ENCODE measurements at regions not wholly inside any gene's neighbourhood (a gene's known extent, or its start where the extent isn't known, plus 50 kb on each side); places are given as distances from the start of the nearest gene placed in this dataset.
"Not testable (repeated sequence)": the region's sequence is repeated elsewhere in the genome, so short reads cannot be mapped to it uniquely, and the experiment has no call there.

DNA sequence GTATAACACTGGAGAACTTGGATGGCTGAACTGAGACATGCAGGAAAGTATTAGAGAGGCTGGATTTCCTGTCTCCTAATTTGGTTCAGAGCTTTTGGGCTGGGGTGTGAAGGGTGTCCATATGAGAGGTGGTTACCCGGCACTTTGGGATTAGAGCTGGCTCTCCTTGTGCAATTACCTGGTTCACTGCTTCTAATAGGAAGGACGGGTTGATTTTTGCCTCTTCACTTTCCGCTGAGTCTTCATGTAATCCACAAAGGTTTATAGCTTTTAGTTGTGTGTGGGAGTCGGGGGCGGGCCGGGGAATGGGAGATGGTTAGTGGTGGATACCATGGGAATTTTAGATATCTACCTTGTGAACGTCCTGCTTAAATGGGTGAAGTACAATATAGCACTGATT is 151.5 kb downstream of the BTBD3 start:
- DNase-seq (ENCODE audit: low read depth in 2 of 2): no peak

DNA sequence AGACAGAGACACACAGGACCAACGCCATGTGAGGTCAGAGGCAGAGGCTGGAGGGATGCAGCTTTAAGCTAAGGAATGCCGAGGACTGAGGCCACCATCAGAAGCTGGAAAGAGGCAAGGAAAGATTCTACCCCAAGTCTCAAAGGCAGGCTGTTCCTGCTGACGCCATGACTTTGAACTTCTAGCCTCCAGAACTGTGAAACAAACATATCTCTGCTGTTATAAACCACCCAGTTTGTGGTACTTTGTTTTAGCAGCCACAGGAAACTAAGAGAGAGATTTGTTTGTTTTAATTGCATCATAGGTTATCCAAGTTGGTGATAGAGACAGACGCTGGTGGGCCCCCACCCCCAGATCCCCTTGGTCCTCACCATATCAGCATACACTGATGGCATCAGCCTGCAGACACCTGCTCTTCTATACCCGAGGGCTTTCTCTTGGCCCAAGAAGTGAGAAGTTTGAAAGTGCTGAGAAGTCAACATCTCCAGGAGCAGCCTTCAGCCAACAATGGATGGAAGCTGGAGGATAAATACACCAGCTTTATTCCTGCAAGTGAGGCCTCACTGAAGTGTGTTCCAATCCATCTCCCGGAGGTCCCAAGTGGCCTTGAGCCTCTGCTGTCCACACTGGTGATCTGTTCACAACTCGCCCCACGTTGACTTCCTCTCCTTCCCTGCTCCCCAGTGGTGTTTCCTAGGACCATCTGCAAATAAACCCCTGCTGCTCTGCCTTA is 154.7 kb downstream of the BTBD3 start:
- DNase-seq (ENCODE audit: low read depth in 2 of 2): no peak

DNA sequence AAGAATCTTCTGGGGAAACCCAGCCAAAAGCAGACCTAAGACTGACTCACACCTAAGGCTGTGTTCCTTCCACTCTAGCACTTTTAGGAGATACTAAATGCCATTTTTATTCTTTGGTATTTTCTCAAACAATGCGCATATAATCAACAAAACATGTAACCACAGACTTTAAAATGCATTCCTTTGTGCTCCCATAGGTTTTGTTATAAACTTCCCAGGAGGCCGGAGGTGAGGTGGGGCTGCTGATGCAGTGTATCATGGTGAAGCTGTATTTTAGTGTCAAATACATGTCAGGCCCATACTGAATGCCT is 155.2 kb downstream of the BTBD3 start:
- no peak for DNase-seq (ENCODE audit: low read depth in 2 of 2)

DNA sequence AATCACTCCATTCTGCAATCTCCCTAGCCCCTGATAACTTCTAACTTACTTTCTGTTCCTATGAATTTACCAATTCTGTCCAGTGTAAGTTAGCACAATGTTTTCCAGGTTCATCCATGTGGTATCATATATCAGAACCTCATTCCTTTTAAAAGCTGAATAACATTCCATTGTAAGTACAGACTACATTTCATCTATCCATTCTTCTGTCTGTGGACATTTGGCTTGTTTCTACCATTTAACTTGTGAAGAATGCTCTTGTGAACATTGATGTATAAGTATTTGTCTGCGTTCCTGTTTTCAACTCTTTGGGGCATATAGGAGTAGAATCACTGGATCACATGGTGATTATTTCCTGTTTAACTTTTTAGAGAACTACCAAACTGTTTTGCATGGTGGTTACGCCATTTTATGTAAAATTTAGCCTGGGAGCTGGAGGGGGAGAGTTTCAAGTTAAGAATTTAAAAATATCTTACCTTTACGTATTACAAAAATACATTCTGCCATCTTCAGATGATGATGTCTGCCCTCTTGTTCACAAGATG is 156.5 kb downstream of the BTBD3 start:
- no peak for DNase-seq (ENCODE audit: low read depth in 2 of 2)

DNA sequence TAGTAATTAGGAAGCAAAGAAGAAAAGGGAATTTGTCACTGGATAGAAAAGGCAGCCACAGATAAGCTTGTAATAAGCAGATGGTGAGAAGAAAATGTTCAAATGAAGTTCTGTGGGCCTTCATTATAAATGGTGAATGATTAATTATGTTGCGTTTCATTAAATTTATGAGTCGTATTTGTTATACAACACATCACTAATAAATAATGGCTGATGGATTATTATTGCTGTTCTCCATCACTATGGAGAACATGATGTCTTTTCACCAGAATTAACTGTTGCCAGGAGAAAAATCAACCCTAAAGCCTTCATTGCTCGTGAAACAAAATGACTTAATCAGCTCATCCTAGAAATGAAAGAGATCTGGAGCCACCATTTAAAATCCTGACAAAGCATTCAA is 158.5 kb downstream of the BTBD3 start:
- DNase-seq (ENCODE audit: low read depth in 2 of 2): no peak

DNA sequence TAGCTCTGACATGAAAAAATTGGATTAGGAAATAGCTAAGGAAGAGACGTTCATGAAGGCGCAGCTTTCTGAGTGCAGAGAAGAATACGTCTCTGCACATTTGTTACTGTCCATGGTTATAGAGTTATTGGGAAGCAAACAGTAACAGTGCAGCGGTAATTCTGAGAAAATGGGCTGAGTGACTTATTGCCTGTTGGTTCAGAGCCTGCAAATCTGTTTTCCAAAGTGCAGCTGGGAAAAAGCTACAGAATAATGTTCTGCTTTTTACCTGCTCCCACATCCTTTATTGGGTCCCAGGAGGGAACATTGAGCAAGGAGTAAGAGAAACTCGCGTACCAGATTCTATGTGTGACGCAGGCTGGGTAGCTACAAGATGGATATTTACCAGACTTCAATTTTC is 160.2 kb downstream of the BTBD3 start:
- DNase-seq (ENCODE audit: low read depth in 2 of 2): no peak

DNA sequence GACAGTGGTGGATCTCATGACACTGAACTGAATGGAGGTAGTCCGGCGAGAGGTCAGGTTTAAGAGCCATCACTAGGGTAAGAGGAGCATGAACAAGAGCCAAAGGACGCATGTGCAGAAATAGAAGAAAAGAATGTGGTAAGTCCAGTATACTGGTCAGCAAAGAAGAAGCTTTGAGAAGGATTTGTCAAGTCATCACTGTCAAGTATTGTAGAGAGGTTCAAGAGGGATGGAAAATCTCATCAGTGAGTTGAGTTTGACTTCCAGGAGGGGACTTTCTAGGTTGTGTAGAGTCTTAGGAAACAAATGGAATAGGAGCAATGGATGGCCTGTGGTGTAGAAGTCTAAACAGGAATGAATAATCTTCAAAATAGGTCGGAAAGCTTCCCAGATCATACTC is 161.8 kb downstream of the BTBD3 start:
- DNase-seq (ENCODE audit: low read depth in 2 of 2): no peak

DNA sequence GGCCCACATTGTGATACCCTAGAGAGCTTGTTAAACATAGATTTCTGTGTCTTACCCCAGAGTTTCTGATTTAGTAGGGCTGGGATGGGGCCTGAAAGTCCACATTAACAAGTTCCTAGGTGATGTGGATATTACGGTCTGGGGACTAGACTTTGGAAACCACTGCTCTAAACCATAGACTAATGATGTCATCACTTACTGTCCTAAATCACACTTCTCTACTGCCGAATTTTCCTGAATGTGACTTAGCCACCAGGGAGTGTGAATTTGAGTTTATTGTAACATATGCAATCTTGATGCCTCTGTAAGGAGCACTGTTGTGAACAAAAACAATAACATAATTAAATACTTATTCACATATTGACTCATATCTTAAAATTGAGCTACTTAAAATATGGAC is 165.6 kb downstream of the BTBD3 start:
- DNase-seq (ENCODE audit: low read depth in 2 of 2): no peak

DNA sequence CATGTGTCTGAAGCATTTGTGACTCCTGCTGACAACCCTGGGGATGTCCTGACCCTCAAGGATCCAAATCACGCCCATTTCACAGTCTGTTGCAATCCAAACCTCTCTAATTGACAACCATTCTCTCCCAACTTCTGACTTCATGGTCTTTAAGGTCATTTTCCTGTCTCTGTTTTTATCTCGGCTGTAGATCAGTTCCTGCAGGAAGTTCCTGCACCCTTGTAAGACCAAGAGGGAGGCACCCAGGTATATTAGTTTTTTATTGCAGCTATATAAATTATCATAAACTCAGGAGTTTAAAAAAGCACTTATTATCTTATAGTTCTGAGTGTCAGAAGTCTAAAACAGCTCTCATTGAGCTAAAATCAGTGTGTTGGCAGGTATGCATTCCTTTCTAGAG is 166.8 kb downstream of the BTBD3 start:
- DNase-seq (ENCODE audit: low read depth in 2 of 2): no peak

DNA sequence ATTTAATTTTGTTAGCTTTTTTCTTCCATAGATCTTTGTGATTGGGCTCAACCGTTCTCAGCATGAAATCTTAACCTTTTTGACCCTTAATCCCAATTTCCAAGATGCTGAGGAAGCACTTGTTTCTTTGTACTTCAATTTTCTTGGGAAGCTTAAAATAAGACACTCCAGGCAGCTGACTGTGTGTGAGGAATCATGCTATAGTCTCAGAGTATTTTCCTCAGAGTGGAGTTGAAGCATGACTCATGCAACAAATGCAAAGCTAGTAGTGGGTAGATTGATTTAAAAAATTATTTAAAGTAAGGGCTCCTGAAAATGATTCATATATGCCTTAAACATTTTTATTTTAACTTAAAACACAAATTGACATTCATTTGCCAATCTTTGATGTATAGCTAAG is 168.7 kb downstream of the BTBD3 start:
- no peak for DNase-seq (ENCODE audit: low read depth in 2 of 2)

DNA sequence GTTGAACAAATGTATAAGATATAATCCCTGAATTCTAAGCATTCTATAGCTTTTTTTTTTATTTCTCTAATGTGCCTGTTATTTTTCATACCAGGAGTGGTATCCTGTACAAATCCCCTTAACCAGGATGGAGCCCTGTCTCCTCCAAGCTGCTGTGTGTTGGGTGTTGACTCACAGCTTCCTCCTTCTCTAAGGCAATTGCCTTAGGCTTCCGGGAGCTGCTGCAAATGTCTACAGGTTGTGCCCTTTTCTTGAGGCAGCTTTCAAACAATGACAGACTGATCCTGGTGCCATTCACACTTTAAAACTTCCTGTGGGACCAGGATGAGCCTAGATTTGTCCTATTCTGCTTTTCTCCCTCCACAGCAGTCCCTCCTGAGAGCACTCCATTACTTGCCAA is 173.2 kb downstream of the BTBD3 start:
- no peak for DNase-seq (ENCODE audit: low read depth in 2 of 2)

DNA sequence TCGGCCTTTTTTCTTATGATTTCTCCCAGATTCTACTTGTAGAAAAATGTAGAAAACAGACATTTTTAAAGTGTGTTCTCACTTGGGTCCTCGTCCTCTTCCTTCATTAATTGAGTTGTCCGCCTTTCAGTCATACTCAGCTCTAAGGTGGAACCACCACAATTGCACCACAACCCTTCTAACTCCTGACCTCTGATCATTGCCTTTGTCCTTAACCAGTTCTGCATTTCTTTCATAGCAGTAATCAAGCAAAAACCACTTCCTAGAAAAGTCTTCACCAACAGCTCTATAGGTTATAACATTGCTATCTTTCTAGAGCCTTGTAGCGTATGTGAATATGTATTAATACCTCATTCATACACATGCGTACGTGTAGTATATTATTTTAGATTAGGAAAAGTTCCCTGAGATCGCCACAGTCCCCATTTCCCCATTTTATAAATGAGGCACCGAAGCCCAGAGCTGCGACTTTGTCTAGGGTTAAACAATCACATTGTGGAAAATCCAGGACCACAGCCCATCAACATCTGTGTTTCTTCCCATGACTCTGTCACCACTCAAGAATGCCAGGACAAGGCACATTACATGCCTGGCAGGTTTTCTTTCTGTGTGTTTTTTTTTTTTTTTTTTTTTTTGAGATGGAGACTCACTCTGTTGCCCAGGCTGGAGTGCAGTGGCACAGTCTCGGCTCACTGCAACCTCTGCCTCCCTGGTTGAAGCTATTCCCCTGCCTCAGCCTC is 175.5 kb downstream of the BTBD3 start:
- no peak for DNase-seq (ENCODE audit: low read depth in 2 of 2)

DNA sequence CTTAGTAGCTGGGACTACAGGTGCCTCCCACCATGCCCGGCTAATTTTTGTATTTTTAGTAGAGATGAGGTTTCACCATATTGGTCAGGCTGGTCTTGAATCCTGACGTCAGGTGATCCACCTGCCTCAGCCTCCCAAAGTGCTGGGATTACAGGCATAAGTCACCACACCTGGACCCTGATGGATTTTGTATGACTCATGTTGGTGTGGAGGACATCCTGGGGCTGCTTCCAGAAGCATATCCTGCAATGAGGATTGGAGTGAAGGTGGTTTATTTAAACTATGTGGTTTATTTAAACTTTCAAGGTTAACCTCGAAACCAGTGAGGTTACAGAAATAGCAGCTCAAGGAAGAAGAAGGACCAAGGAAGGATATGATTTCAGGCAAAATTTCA is 176.1 kb downstream of the BTBD3 start:
- not testable (repeated sequence) for DNase-seq (ENCODE audit: low read depth in 2 of 2)

DNA sequence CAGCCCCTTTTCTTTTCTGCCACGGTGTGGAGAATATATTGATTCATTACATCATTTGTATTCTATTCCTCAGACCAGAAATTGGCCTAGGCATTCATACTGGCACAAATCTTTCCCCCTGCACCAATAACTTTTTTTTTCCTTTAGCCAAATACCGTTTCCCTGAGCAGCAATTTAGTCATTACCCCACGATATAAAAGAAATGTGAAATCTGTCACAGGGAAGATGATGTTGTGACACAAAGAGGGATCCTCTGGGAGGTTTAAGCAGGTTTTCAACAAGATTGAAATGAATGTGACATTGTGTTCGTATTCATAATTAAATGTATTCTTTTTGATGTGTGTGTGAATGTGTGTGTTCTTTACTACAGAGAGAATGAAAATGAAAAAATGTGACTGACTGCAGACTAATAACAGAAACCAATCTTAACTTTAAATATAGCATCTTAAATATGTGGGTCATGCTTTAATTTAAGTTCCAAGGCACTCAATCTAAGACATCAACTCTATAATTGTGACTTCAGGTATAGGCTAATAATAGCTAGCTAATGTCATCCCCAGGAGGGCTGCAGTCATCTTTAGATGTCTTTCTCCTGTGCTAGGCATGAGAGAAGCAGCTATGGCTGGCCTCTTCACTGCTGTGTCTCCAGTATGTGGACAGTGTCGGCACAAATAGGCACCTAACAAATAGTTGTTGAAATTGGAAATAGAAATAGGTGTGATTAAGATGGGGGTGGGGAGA is 177.7 kb downstream of the BTBD3 start:
- DNase-seq (ENCODE audit: low read depth in 2 of 2): no peak

DNA sequence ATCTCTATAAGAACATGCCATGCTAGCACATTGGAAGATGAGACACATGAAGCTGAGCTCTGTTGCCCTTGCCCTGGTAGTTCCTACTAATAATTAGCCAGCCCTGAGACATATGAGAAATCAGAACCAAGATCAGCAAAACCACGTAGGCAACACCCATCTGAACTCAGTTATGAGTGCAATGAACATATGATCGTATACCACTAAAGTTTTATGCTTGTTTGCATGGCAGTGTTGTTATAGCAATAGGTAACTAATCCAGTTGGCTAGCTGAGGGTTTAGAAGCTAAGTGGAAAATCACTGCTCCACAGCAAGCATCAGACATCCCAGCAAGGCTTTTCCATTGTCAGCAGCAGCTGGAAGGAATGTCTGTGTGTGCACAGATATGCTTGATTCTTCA is 180.7 kb downstream of the BTBD3 start:
- DNase-seq (ENCODE audit: low read depth in 2 of 2): no peak

DNA sequence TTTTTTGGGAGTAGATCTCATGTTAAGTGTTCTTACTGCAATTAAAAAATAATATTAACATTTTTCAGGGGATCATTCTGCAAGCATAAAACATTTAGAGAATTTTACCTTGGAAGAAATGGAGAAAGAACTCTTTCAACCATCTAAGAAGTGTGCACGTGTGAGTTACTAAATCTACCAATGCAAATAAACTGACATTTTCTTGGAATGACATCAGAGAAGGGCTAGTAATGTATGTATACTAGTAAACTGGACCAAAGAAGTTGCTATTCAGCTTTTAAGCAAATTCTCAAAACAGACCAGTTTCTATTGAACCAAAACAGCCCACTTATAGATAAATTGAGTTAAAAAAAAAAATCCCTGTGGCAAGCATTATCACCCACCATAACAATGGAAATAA is 191.2 kb downstream of the BTBD3 start:
- DNase-seq (ENCODE audit: low read depth in 2 of 2): no peak

DNA sequence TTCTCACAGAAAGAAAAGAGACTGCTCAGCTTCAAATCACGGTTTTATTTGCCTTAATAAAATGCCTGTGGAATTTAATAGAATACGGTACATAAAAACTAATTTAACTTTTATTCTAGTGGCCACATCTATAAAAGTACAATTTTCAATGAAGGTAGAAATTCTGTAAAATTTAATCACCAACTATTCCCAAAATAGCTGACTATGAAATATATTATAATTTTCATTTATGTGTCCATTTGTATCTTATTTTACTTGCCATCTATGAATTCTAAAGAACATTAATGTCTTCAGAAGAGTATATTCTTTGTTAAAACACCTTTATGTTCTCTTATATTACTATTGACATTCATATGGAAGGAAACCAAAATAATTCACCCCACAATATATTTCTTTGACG is 192.6 kb downstream of the BTBD3 start:
- DNase-seq (ENCODE audit: low read depth in 2 of 2): no peak

DNA sequence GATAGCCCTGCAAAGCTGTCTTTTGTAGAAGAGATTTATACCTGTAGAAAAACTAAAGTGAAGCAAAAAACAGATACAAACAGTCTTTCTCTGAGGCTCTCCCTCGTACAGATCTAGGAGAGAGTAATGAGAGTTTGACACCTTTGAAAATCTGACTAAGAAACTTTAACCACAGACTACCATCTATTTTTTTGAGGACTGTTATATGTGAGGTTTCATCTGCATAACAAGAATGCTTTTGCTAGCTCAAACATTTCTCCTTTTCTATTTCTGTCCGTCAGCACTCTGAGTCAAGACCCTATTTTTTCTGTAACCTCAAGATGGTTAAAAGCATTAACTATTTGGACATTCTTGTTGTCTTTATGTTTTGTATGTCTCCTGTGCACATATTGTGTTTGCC is 193.0 kb downstream of the BTBD3 start:
- no peak for DNase-seq (ENCODE audit: low read depth in 2 of 2)

DNA sequence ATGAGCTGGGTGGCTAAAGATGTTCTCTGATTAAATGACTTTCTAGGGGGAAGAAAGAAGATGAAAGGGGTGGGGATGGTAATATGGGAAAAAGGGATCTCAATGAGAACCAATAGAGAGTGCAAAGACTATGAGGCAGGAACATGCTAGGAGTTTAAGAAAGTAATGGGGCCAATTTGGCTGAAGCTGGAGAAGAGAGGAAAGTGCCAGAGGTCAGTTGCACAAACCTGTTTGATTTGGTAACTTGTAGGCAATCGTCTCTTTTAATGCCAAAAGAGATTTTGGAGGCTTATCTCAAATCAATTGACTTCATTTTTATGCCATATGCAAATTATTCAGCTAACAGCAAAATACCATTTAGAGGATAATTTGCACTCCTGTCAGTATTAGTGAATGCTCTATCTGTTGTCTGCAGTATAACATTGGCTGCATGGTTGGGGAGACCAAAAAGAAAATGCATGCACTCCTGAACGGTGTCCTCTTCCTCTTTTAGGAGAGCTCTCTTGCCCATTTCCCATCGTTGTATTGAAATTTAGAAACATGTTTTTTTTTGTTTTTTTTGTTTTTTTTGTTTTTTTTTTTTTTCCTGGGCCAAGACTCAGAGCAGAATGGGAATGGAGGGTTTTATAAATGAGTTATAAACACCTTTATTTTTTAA is 193.9 kb downstream of the BTBD3 start:
- DNase-seq (ENCODE audit: low read depth in 2 of 2): no peak

DNA sequence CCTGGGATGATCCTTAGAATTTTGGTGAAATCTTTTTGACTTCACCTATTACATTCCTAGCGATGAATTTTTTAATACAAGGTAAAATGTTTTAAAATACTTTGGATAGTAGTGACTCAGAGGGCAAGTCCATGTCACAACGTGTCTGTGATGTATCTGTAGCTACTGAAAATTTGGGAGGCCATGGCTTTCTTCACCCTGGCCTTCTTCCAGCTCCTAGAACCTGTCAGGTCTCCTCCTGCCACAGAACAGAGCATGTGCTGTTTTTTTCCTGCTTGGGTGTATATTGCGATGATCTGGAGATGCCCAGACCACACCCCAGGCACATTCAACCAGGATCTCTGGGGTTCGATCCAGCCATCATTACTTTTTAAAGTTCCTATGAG is 194.4 kb downstream of the BTBD3 start:
- no peak for DNase-seq (ENCODE audit: low read depth in 2 of 2)

DNA sequence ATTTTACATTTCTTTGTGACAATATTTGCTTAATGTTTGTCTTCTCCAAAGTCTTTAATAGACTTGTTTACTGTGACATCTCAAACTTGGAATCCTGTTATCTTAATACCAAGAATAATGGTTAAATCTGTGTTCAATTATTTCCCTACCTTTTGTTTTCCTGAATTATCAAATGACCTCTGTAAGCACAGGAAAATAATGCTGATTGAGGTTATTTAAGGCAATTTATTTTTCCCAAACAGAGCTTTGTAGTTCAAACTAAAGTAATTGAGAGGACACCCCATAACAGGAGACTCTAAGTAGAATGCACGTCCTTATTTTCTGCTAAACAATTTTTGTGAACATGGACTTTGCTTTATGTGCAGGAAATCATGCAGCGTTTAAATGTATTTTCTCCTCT is 195.0 kb downstream of the BTBD3 start:
- DNase-seq (ENCODE audit: low read depth in 2 of 2): no peak

DNA sequence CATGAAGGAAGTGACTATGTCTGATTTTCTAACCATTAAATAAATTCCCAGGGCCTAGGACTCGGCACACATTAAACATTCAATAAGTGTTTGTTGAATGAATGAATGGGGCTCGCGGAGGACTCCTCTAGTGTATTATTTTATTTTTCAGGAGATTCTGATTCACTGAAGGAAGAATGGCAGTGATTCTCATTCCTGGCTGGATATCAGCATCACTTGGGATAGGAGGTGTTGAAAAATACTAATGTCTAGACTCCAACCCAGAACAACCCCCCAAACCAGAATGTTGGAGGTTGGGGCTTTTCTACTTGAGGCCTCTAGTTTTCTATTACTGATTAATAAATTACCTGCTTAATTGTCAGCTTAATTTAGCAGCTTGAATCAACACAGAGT is 195.4 kb downstream of the BTBD3 start:
- DNase-seq (ENCODE audit: low read depth in 2 of 2): no peak
